ENCODE measurements at regions not wholly inside any gene's neighbourhood (a gene's known extent, or its start where the extent isn't known, plus 50 kb on each side); places are given as distances from the start of the nearest gene placed in this dataset.

GRCh38 chr3:145869958-145870357, 291.0 kb downstream of the PLOD2 start:
- TF ChIP-seq POLR2A (IDR thresholded peaks at IDR 0.05): no peak
- no peak for TF ChIP-seq POLR2AphosphoS5 (IDR thresholded peaks at IDR 0.05)
- TF ChIP-seq CTCF (IDR thresholded peaks at IDR 0.05): no peak
